Thoracic aorta (tissue), 2 donors: ENCODE measurements at regions not wholly inside any gene's neighbourhood (a gene's known extent, or its start where the extent isn't known, plus 50 kb on each side); places are given as distances from the start of the nearest gene placed in this dataset.

Experiments used
- ATAC-seq: fragments of 150-250 bp; one replicate; pipeline ENCODE4 v1.8.0; 2017; ENCODE audit warnings: low read depth; ENCODE audit not compliant: insufficient number of reproducible peaks, low FRiP score
- DNase-seq: peaks from one replicate; pipeline ENCODE4 v3.0.0-alpha.2; 2020; ENCODE audit warnings: low spot score
- H3K27ac ChIP-seq, 2 donors: fragments of 200-600 bp; sonication (generic); 1 replicate in 1 of 2; 2 replicates in 1 of 2; pipeline ENCODE4 v1.5.1; 2016; ENCODE audit warnings: mild to moderate bottlenecking in 2 of 2, moderate library complexity in 2 of 2
- H3K27me3 ChIP-seq: fragments of 200-600 bp; sonication (generic); replicated peaks from 2 replicates; pipeline ENCODE4 v1.6.0; 2016; ENCODE audit warnings: mild to moderate bottlenecking; ENCODE audit not compliant: insufficient read depth
- H3K36me3 ChIP-seq: fragments of 200-600 bp; sonication (generic); one replicate; pipeline ENCODE4 v1.5.1; 2016
- H3K4me1 ChIP-seq, 2 donors: fragments of 200-600 bp; sonication (generic); 1 replicate in 1 of 2; 2 replicates in 1 of 2; pipeline versions ENCODE4 v1.5.1 to v1.6.0; 2016; ENCODE audit warnings: low read depth in 2 of 2, mild to moderate bottlenecking in 1 of 2; ENCODE audit not compliant: control insufficient read depth in 1 of 2
- H3K4me3 ChIP-seq: fragments of 200-600 bp; sonication (generic); 2 replicates; pipeline ENCODE4 v1.5.1; 2016; ENCODE audit warnings: mild to moderate bottlenecking
- H3K9me3 ChIP-seq: fragments of 200-600 bp; sonication (generic); 2 replicates; pipeline ENCODE4 v1.5.1; 2016
- CTCF ChIP-seq: fragments of 200-600 bp; sonication (generic); IDR thresholded peaks from one replicate; pipeline ENCODE4 v1.5.1; 2019; ENCODE audit warnings: antibody characterized with exemption

- no peak for ATAC-seq
- Histone ChIP-seq H3K27me3 (no peaks in the 10 kb centered on the region), H3K36me3 (no peaks in the 10 kb centered on the region), H3K4me1 (no peaks in the 10 kb centered on the region), H3K9me3 (no peaks in the 10 kb centered on the region), H3K4me3 (no peak overlapping the region), H3K27ac (no peak overlapping the region)
- DNase-seq = no peak
- TF ChIP-seq CTCF = no peak
Observed at GRCh38 chr6:95263840-95264239, 313.5 kb upstream of the MANEA start.

- no peaks in the 10 kb centered on the region for H3K9me3 ChIP-seq
- H3K27me3 ChIP-seq = no peaks in the 10 kb centered on the region
- no peak for ATAC-seq
- no peaks in the 10 kb centered on the region for H3K4me1 ChIP-seq
- no peak for DNase-seq
- no peaks in the 10 kb centered on the region for H3K36me3 ChIP-seq
- no peak for TF ChIP-seq CTCF
- no peak overlapping the region for H3K27ac ChIP-seq
- H3K4me3 ChIP-seq = no peak overlapping the region
Observed at GRCh38 chr6:95266537-95267258, 310.6 kb upstream of the MANEA start.

GRCh38 chr6:95274686-95275235, 302.6 kb upstream of the MANEA start:
- Histone ChIP-seq H3K27me3 (no peaks in the 10 kb centered on the region), H3K36me3 (no peaks in the 10 kb centered on the region), H3K27ac (no peak overlapping the region), H3K9me3 (no peaks in the 10 kb centered on the region), H3K4me1 (no peaks in the 10 kb centered on the region), H3K4me3 (no peak overlapping the region)
- DNase-seq (no peak), ATAC-seq (no peak)
- TF ChIP-seq CTCF = no peak

- Histone ChIP-seq H3K4me3 (no peak overlapping the region), H3K4me1 (no peaks in the 10 kb centered on the region), H3K27me3 (no peaks in the 10 kb centered on the region), H3K27ac (no peak overlapping the region), H3K9me3 (no peaks in the 10 kb centered on the region), H3K36me3 (no peaks in the 10 kb centered on the region)
- no peak for TF ChIP-seq CTCF
- DNase-seq (no peak), ATAC-seq (no peak)
Observed at GRCh38 chr6:95279616-95280015, 297.7 kb upstream of the MANEA start.

- no peak for ATAC-seq
- no peak for TF ChIP-seq CTCF
- H3K4me1 ChIP-seq = no peaks in the 10 kb centered on the region
- no peaks in the 10 kb centered on the region for H3K9me3 ChIP-seq
- H3K27ac ChIP-seq = no peak overlapping the region
- no peaks in the 10 kb centered on the region for H3K36me3 ChIP-seq
- DNase-seq = no peak
- no peak overlapping the region for H3K4me3 ChIP-seq
- no peaks in the 10 kb centered on the region for H3K27me3 ChIP-seq
Observed at GRCh38 chr6:95280686-95281273, 296.6 kb upstream of the MANEA start.
